Kidney epithelial cell (primary cell): ENCODE measurements at regions not wholly inside any gene's neighbourhood (a gene's known extent, or its start where the extent isn't known, plus 50 kb on each side); places are given as distances from the start of the nearest gene placed in this dataset.
"Not testable (repeated sequence)": the region's sequence is repeated elsewhere in the genome, so short reads cannot be mapped to it uniquely, and the experiment has no call there.

ENCODE experiments used
- DNase-seq: peaks from one replicate; pipeline ENCODE4 v3.0.0-alpha.2; 2010; ENCODE audit warnings: low read depth
- H3K27me3 ChIP-seq: 2 replicates; pipeline ENCODE4 v1.6.0; 2011; ENCODE audit warnings: low read length; ENCODE audit not compliant: control insufficient read depth, insufficient read depth
- H3K36me3 ChIP-seq: 2 replicates; pipeline ENCODE4 v1.5.1; 2011; ENCODE audit warnings: low read length; ENCODE audit not compliant: control insufficient read depth, insufficient read depth
- H3K4me3 ChIP-seq: 2 replicates; pipeline ENCODE4 v1.5.1; 2011; ENCODE audit warnings: low read depth, mild to moderate bottlenecking, control low read depth, low read length
- TF ChIP-seq, protein P1 (sequence below): IDR thresholded peaks from 2 replicates; pipeline ENCODE4 v1.5.1; 2011; ENCODE audit warnings: mild to moderate bottlenecking, moderate library complexity, low read length, control low read depth, inconsistent platforms; ENCODE audit not compliant: insufficient read depth, poor library complexity, severe bottlenecking

DNA sequence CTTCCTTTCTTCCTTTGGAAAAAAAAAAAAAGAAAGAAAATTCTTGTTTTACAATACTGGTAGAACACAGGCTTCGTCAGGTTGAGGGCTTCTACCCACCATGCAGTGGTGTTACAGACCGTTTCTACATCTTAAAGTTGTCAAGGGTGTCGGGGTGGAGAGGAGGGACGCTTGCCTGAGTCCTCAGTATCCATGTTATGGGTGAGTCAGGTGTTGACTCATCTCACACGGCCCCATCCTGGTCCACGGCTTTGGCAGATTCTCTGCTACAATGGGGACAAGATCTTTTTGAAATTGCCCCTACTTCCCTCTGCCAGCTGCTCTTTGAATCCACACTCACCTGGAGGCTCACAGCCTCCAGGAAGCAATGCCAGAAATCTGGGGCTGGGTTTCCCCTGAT is 310.3 kb upstream of the ZFP42 start:
- TF ChIP-seq, protein P1, sequence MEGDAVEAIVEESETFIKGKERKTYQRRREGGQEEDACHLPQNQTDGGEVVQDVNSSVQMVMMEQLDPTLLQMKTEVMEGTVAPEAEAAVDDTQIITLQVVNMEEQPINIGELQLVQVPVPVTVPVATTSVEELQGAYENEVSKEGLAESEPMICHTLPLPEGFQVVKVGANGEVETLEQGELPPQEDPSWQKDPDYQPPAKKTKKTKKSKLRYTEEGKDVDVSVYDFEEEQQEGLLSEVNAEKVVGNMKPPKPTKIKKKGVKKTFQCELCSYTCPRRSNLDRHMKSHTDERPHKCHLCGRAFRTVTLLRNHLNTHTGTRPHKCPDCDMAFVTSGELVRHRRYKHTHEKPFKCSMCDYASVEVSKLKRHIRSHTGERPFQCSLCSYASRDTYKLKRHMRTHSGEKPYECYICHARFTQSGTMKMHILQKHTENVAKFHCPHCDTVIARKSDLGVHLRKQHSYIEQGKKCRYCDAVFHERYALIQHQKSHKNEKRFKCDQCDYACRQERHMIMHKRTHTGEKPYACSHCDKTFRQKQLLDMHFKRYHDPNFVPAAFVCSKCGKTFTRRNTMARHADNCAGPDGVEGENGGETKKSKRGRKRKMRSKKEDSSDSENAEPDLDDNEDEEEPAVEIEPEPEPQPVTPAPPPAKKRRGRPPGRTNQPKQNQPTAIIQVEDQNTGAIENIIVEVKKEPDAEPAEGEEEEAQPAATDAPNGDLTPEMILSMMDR = no peak
- Histone ChIP-seq H3K36me3 (no peaks in the 10 kb centered on the region), H3K4me3 (no peak overlapping the region), H3K27me3 (no peaks in the 10 kb centered on the region)
- no peak for DNase-seq

DNA sequence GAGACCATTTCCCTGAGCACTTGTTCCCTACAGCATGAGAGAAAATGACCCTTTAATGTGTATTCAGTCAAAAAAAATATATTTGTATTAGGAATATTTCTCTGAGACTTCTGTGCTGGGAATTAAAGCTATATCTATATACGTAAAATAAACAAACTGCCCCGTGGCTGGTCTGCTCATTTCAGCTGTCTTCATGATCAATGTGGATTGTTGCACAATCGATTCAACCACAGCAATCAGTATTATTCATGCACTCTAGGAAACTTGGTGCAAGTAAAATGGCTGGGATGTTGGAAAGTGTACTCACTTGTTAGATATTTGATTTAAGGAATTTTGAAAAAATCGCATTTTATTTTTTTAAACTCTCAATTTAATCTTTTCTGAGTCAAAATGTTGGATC is 307.9 kb upstream of the ZFP42 start:
- no peaks in the 10 kb centered on the region for H3K36me3 ChIP-seq
- H3K27me3 ChIP-seq = no peaks in the 10 kb centered on the region
- TF ChIP-seq, protein P1 = no peak
- no peak overlapping the region for H3K4me3 ChIP-seq
- DNase-seq = no peak

DNA sequence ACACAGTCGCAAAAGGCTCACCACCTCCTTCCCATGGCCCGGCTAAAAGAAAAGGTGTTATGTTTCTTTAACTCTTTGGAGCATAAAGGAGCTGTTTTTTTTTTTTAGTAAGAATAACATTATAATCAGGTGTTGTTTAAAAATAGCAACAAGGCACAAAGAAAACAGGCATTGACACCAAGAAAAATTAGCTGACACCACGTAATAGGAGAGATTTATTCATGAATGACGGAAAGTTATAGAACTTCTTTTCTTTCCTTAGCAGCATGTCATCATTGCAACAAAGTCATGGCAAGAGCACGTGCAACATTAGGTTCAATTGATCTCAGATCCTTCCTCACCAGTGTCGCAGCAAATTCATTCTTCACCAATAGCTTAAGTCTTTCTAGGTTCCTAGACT is 302.9 kb upstream of the ZFP42 start:
- H3K36me3 ChIP-seq = no peaks in the 10 kb centered on the region
- no peak for DNase-seq
- no peak overlapping the region for H3K4me3 ChIP-seq
- H3K27me3 ChIP-seq = no peaks in the 10 kb centered on the region
- TF ChIP-seq, protein P1 = no peak

DNA sequence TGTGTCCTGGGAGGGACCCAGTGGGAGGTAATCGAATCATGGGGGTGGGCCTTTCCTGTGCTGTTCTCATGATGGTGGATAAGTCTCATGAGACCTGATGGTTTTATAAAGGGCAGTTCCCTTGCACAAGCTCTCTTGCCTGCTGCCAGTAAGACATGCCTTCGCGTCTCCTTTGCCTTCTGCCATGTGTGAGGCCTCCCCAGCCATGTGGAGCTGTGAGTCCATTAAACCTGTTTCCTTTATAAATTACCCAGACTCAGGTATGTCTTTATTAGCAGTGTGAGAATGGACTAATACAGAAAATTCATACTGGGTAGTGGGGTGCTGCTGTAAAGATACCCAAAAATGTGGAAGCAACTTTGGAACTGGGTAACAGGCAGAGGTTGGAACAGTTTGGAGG is 300.0 kb upstream of the ZFP42 start:
- not testable (repeated sequence) for H3K4me3 ChIP-seq, DNase-seq, H3K27me3 ChIP-seq, H3K36me3 ChIP-seq

DNA sequence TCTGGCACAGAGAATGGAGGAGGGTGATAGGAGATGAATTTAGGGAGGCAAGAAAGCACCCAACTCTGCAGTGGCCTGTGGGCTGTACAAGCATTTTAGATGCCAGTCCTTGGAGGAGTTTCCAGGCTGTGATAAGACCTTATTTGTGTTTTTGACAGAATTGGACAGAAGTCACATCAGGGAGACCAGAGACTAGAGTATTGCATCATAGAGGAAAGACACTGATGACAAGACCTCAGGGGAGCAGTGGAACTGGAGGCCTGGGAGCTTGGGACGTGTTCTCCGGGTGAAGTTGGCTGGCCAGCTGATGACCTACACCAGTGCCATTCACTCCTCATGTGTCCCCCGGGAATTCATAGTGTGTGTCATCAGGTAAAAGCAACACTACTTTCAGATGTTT is 284.0 kb upstream of the ZFP42 start:
- DNase-seq = no peak
- H3K4me3 ChIP-seq = no peak overlapping the region
- no peaks in the 10 kb centered on the region for H3K36me3 ChIP-seq
- TF ChIP-seq, protein P1 = no peak
- H3K27me3 ChIP-seq = no peaks in the 10 kb centered on the region

DNA sequence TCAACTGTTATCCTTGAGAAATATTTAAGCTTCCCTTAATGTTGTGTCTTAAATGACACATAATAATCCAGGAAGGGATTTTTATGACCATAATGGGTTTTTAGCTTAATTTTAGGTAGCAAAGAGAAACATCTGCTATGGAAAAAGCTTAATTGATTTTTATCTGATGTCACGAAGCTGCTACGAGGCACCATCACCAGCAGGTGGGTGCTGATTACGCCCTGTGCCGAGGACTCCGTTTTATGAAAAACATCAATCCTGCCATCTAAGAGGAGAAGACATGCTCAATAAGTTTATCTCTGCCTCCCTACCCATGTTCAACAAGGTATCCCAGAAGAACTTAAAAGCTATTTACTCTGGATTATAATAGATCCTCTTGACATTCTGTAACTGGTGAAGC is 280.6 kb upstream of the ZFP42 start:
- TF ChIP-seq, protein P1 = no peak
- no peaks in the 10 kb centered on the region for H3K36me3 ChIP-seq
- no peak overlapping the region for H3K4me3 ChIP-seq
- no peak for DNase-seq
- H3K27me3 ChIP-seq = no peaks in the 10 kb centered on the region

DNA sequence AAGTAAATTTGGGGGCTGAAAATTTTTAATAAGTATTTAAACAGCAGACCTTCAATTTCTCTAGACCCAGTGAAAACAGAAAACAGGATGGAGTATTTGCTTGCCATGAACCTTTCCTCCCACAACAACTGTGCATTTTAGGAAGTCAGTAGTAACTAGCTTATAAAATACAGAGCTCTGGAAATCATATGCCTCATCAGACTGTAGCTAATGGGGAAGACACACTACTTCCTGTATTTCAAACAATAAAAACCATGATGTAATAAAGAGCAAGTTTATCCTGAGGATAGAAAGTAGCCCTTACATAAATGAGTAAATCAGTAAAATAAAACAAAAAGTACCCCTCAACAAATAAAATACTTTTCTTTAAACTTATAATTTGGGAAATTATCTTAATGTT is 280.1 kb upstream of the ZFP42 start:
- no peak for DNase-seq
- Histone ChIP-seq H3K27me3 (no peaks in the 10 kb centered on the region), H3K4me3 (no peak overlapping the region), H3K36me3 (no peaks in the 10 kb centered on the region)
- TF ChIP-seq, protein P1 = no peak
